T-helper 1 cell treated with Interleukin-12 subunit alpha and Interleukin-12 subunit beta and Interleukin-4 antibody, amounts not matched to agents 30 ng/mL and 1 ng/mL, for 36 hours (primary cell): ENCODE measurements at regions not wholly inside any gene's neighbourhood (a gene's known extent, or its start where the extent isn't known, plus 50 kb on each side); places are given as distances from the start of the nearest gene placed in this dataset.
"Not testable (repeated sequence)": the region's sequence is repeated elsewhere in the genome, so short reads cannot be mapped to it uniquely, and the experiment has no call there.

ENCODE experiments used
- intact Hi-C: fragments of 100-400 bp; cut with micrococcal nuclease; formaldehyde crosslinking; loops from one replicate; pipeline ENCODE4 v1.15.1; 2024

GRCh38 chr1:37159102-37159501 is 124.8 kb upstream of the GRIK3 start:
- intact Hi-C loops: no loop called here

- intact Hi-C loops: no loop called here
Measured at GRCh38 chr1:37161171-37161570, 126.9 kb upstream of the GRIK3 start.

GRCh38 chr1:37162059-37162458 is 127.7 kb upstream of the GRIK3 start:
- intact Hi-C loops: no loop called here

- intact Hi-C loops: no loop called here
Measured at GRCh38 chr1:37166005-37166404, 131.7 kb upstream of the GRIK3 start.

- intact Hi-C loops: no loop called here
Measured at GRCh38 chr1:37167479-37167878, 133.2 kb upstream of the GRIK3 start.

- intact Hi-C loops: no loop called here
Measured at GRCh38 chr1:37169241-37169640, 134.9 kb upstream of the GRIK3 start.

- intact Hi-C loops: no loop called here
Measured at GRCh38 chr1:37169743-37170275, 135.5 kb upstream of the GRIK3 start.

GRCh38 chr1:37171691-37172090 is 137.4 kb upstream of the GRIK3 start:
- intact Hi-C loops: no loop called here

GRCh38 chr1:37174341-37174740 is 140.0 kb upstream of the GRIK3 start:
- intact Hi-C loops: no loop called here

GRCh38 chr1:37174876-37175275 is 140.6 kb upstream of the GRIK3 start:
- intact Hi-C loops: loop anchor here (5.0 kb wide), 1 partner anchor 658 kb away; no protein-coding TSS in a partner anchor

- intact Hi-C loops: loop anchor here (5.0 kb wide), 1 partner anchor 658 kb away; no protein-coding TSS in a partner anchor
Measured at GRCh38 chr1:37175666-37176215, 141.4 kb upstream of the GRIK3 start.

GRCh38 chr1:37176269-37176668 is 142.0 kb upstream of the GRIK3 start:
- intact Hi-C loops: loop anchor here (5.0 kb wide), 1 partner anchor 659 kb away; no protein-coding TSS in a partner anchor

GRCh38 chr1:37177230-37177864 is 143.0 kb upstream of the GRIK3 start:
- intact Hi-C loops: loop anchor here (5.0 kb wide), 1 partner anchor 660 kb away; no protein-coding TSS in a partner anchor

GRCh38 chr1:37181425-37181824 is 147.1 kb upstream of the GRIK3 start:
- intact Hi-C loops: no loop called here

GRCh38 chr1:37184789-37185188 is 150.5 kb upstream of the GRIK3 start:
- intact Hi-C loops: no loop called here

GRCh38 chr1:37186246-37186756 is 152.0 kb upstream of the GRIK3 start:
- intact Hi-C loops: no loop called here

- intact Hi-C loops: no loop called here
Measured at GRCh38 chr1:37189111-37189510, 154.8 kb upstream of the GRIK3 start.

GRCh38 chr1:37197411-37197810 is 163.1 kb upstream of the GRIK3 start:
- intact Hi-C loops: no loop called here

- intact Hi-C loops: not testable (repeated sequence)
Measured at GRCh38 chr1:37214305-37214704, 180.0 kb upstream of the GRIK3 start.

GRCh38 chr1:37233606-37234005 is 199.3 kb upstream of the GRIK3 start:
- intact Hi-C loops: no loop called here

- intact Hi-C loops: no loop called here
Measured at GRCh38 chr1:37234941-37235418, 200.7 kb upstream of the GRIK3 start.

GRCh38 chr1:37237948-37238347 is 203.6 kb upstream of the GRIK3 start:
- intact Hi-C loops: no loop called here
